ENCODE measurements at regions not wholly inside any gene's neighbourhood (a gene's known extent, or its start where the extent isn't known, plus 50 kb on each side); places are given as distances from the start of the nearest gene placed in this dataset.

DNA sequence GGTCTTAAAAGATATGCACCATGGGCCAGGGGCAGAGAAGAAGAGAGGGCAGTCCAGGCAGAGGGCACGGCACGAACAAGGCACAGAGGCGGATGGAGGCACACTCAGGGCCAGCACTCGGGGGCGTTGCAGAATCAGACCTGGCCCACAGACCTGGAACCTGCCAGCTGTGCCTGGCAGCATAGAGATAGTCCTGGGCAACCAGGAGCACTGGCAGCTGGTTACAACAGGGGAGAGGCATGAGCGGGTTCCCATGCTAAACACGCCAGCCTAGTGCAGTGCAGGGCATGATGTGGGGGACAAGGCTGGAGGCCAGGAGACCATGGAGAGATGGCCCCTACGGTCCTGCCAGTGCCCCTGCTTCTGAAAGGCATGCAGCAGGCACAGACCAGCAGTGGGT lies 56.9 kb upstream of the RBFOX3 start:
- Histone ChIP-seq H2AFZ (ENCODE audit: insufficient read depth, low read depth, low read length, poor library complexity, severe bottlenecking) (no peak overlapping the region), H3K27ac (ENCODE audit: low read depth in 1 of 2, low read length in 2 of 2) (no peak overlapping the region), H3K4me2 (replicated peaks; ENCODE audit: extremely low read depth, low read length, poor library complexity, severe bottlenecking) (no peak overlapping the region), H3K9me3 (replicated peaks in 1 of 2; ENCODE audit: control insufficient read depth in 1 of 2, insufficient read depth in 1 of 2, low read length in 2 of 2) (peaks cover 0 to 5% of the 10 kb centered on the region in 2 donors), H3K36me3 (replicated peaks in 1 of 2; ENCODE audit: control insufficient read depth in 1 of 2, insufficient read depth in 2 of 2, low read length in 2 of 2) (no peaks in the 10 kb centered on the region), H3K4me1 (ENCODE audit: control insufficient read depth in 1 of 2, insufficient read depth in 2 of 2, low read length in 2 of 2) (no peaks in the 10 kb centered on the region), H4K20me1 (ENCODE audit: insufficient read depth, low read length) (no peaks in the 10 kb centered on the region), H3K9ac (ENCODE audit: insufficient read depth, low read length, poor library complexity, severe bottlenecking) (no peak overlapping the region), H3K79me2 (ENCODE audit: insufficient read depth, low read length) (no peaks in the 10 kb centered on the region), H3K4me3 (replicated peaks in 1 of 3; ENCODE audit: low read depth in 2 of 3, low read length in 3 of 3) (no peak overlapping the region), H3K27me3 (ENCODE audit: control insufficient read depth in 2 of 2, insufficient read depth in 2 of 2, low read length in 2 of 2) (peaks cover 2 to 17% of the 10 kb centered on the region in 2 donors)
- Mint-ChIP-seq H3K27ac (no peak overlapping the region), H3K4me1 (no peaks in the 10 kb centered on the region), H3K27me3 (ENCODE audit: low read depth in 3 of 3) (peaks cover 23 to 53% (median 31%) of the 10 kb centered on the region in 3 donors), H3K4me3 (no peak overlapping the region), H3K9me3 (peaks cover 0 to 6% (median 2%) of the 10 kb centered on the region in 7 donors), H3K36me3 (no peaks in the 10 kb centered on the region)
- no peak for TF ChIP-seq CTCF (IDR thresholded peaks at IDR 0.05)
- intact Hi-C loops (cut with micrococcal nuclease): no loop called here
- no peak for DNase-seq
- WGBS (ENCODE audit: insufficient coverage): 88% methylated on average over 7 of the region's 8 CpGs

GRCh38 chr17:79667121-79667715 lies 56.4 kb upstream of the RBFOX3 start:
- Mint-ChIP-seq H3K9me3 (peaks cover 0 to 5% (median 1%) of the 10 kb centered on the region in 7 donors), H3K4me3 (no peak overlapping the region), H3K4me1 (no peaks in the 10 kb centered on the region), H3K27ac (no peak overlapping the region), H3K36me3 (no peaks in the 10 kb centered on the region), H3K27me3 (ENCODE audit: low read depth in 3 of 3) (peaks cover 24 to 54% (median 29%) of the 10 kb centered on the region in 3 donors)
- no peaks in the 10 kb centered on the region for H4K20me1 ChIP-seq (ENCODE audit: insufficient read depth, low read length)
- H3K4me2 ChIP-seq (replicated peaks; ENCODE audit: extremely low read depth, low read length, poor library complexity, severe bottlenecking): no peak overlapping the region
- no peak for DNase-seq
- H2AFZ ChIP-seq (ENCODE audit: insufficient read depth, low read depth, low read length, poor library complexity, severe bottlenecking): no peak overlapping the region
- no peak for TF ChIP-seq CTCF (IDR thresholded peaks at IDR 0.05)
- 86% methylated on average over 7 of the region's 14 CpGs for WGBS (ENCODE audit: insufficient coverage)
- intact Hi-C loops (cut with micrococcal nuclease): no loop called here
- H3K27ac ChIP-seq (ENCODE audit: low read depth in 1 of 2, low read length in 2 of 2): no peak overlapping the region
- H3K36me3 ChIP-seq (replicated peaks in 1 of 2; ENCODE audit: control insufficient read depth in 1 of 2, insufficient read depth in 2 of 2, low read length in 2 of 2): no peaks in the 10 kb centered on the region
- no peaks in the 10 kb centered on the region for H3K79me2 ChIP-seq (ENCODE audit: insufficient read depth, low read length)
- H3K4me3 ChIP-seq (replicated peaks in 1 of 3; ENCODE audit: low read depth in 2 of 3, low read length in 3 of 3): no peak overlapping the region
- H3K4me1 ChIP-seq (ENCODE audit: control insufficient read depth in 1 of 2, insufficient read depth in 2 of 2, low read length in 2 of 2): no peaks in the 10 kb centered on the region
- H3K9me3 ChIP-seq (replicated peaks in 1 of 2; ENCODE audit: control insufficient read depth in 1 of 2, insufficient read depth in 1 of 2, low read length in 2 of 2): no peaks in the 10 kb centered on the region
- H3K27me3 ChIP-seq (ENCODE audit: control insufficient read depth in 2 of 2, insufficient read depth in 2 of 2, low read length in 2 of 2): peaks cover 2 to 18% of the 10 kb centered on the region in 2 donors
- H3K9ac ChIP-seq (ENCODE audit: insufficient read depth, low read length, poor library complexity, severe bottlenecking): no peak overlapping the region

Data from CD14-positive monocyte (primary cell).